Omental fat pad (tissue), 3 donors: ENCODE measurements at regions not wholly inside any gene's neighbourhood (a gene's known extent, or its start where the extent isn't known, plus 50 kb on each side); places are given as distances from the start of the nearest gene placed in this dataset.

Experiments
- ATAC-seq: fragments of 150-250 bp; one replicate; pipeline ENCODE4 v1.9.1; 2016; ENCODE audit warnings: mild to moderate bottlenecking, moderate library complexity; ENCODE audit not compliant: low FRiP score
- DNase-seq: peaks from one replicate; pipeline ENCODE4 v3.0.0-alpha.2; 2019; ENCODE audit warnings: low spot score
- TF ChIP-seq, protein P1 (sequence below), 3 donors: fragments of 450-650 bp; IDR thresholded peaks; one replicate each; pipeline ENCODE4 v1.5.1; 2016 to 2017; ENCODE audit warnings: antibody characterized with exemption in 3 of 3, mild to moderate bottlenecking in 3 of 3, moderate library complexity in 2 of 3

- TF ChIP-seq, protein P1, sequence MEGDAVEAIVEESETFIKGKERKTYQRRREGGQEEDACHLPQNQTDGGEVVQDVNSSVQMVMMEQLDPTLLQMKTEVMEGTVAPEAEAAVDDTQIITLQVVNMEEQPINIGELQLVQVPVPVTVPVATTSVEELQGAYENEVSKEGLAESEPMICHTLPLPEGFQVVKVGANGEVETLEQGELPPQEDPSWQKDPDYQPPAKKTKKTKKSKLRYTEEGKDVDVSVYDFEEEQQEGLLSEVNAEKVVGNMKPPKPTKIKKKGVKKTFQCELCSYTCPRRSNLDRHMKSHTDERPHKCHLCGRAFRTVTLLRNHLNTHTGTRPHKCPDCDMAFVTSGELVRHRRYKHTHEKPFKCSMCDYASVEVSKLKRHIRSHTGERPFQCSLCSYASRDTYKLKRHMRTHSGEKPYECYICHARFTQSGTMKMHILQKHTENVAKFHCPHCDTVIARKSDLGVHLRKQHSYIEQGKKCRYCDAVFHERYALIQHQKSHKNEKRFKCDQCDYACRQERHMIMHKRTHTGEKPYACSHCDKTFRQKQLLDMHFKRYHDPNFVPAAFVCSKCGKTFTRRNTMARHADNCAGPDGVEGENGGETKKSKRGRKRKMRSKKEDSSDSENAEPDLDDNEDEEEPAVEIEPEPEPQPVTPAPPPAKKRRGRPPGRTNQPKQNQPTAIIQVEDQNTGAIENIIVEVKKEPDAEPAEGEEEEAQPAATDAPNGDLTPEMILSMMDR (IDR thresholded peaks at IDR 0.05), result no peak
- DNase-seq, result no peak
- ATAC-seq, result no peak
Measured at GRCh38 chr10:113423981-113424721, 128.7 kb upstream of the HABP2 start.

GRCh38 chr10:113425008-113425407, 127.8 kb upstream of the HABP2 start:
- TF ChIP-seq, protein P1 (IDR thresholded peaks at IDR 0.05), result no peak
- no peak for ATAC-seq

DNA sequence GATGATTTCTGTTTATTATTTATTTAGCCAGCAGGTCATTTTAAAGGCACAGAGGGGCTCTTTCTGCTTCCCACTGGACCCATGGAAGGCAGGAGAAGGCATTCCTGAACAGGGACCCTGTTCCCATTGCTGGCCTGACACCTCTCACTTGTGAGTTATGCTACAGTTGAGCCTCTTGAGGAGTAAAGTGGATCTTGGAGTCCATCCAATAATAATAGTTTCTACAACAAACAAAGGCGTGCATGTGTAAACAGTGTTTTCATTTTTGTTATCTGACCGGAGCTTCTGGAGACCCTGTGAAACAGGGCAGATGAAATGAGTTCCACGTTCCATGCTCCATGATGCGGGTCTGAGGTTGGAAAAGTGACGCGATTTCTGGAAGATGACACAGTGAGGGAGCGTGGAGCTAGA, 127.3 kb upstream of the HABP2 start:
- TF ChIP-seq, protein P1 (IDR thresholded peaks at IDR 0.05), result no peak
- ATAC-seq, result no peak
- no peak for DNase-seq

More at GRCh38 chr10:113425008-113425407, 127.8 kb upstream of the HABP2 start:
- DNase-seq, result no peak

GRCh38 chr10:113426181-113426877, 126.5 kb upstream of the HABP2 start:
- ATAC-seq, result no peak
- TF ChIP-seq, protein P1 (IDR thresholded peaks at IDR 0.05), result no peak
- DNase-seq, result no peak

GRCh38 chr10:113427236-113427735, 125.6 kb upstream of the HABP2 start:
- DNase-seq, result no peak

DNA sequence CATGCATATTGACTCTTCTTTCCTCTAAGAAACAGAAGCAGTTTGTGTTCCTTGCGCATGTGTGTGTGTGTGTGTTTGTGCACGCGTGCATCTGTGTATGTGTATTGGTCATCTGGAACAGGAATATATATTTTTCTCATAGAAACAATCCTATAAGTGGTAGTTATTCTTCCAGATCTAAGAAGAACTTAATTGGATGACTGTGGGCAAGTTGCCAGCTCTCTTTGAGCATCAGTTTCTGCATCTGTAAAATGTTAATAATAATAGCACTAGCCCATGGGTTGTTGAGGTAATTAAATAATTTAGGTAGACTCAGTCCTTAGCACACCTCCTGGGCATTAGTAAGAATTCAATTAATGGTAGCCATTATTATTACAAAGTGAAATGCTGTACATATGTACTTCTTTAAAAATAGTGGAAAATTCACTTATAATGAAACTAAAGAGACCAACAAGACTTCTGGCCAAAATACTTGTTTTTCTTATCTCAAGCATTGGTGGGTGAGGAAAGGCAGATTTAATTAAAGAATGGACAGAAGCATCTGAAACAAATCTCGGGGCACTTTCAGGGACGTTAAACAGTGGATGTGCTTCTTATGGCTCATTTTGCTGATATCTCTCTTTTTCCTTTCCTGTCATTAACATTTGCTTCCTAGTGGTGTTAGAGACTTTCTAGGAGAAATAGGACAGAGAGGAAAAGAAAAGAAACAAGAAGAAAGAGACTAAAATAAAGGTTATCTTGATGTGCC, 124.9 kb upstream of the HABP2 start:
- ATAC-seq (no peak), DNase-seq (no peak)
- TF ChIP-seq, protein P1 (IDR thresholded peaks at IDR 0.05), result no peak

More at GRCh38 chr10:113427236-113427735, 125.6 kb upstream of the HABP2 start:
- no peak for ATAC-seq
- TF ChIP-seq, protein P1 (IDR thresholded peaks at IDR 0.05), result no peak
